ENCODE measurements at regions not wholly inside any gene's neighbourhood (a gene's known extent, or its start where the extent isn't known, plus 50 kb on each side); places are given as distances from the start of the nearest gene placed in this dataset.

- DNase-seq, result no peak
Measured at GRCh38 chr1:184882957-184883815, 91.1 kb downstream of the NIBAN1 start.

GRCh38 chr1:184881941-184882913, 92.1 kb downstream of the NIBAN1 start:
- peak; percentile 21 to 31 for DNase-seq

- no peak for DNase-seq
Measured at GRCh38 chr1:184879876-184880557, 94.3 kb downstream of the NIBAN1 start.

- no peak for DNase-seq
Measured at GRCh38 chr1:184878602-184879001, 95.7 kb downstream of the NIBAN1 start.

GRCh38 chr1:184878002-184878401, 96.3 kb downstream of the NIBAN1 start:
- no peak for DNase-seq

- DNase-seq, result peak; percentile 62 to 86
Measured at GRCh38 chr1:184876015-184876414, 98.3 kb downstream of the NIBAN1 start.

- no peak for DNase-seq
Measured at GRCh38 chr1:184875218-184875617, 99.1 kb downstream of the NIBAN1 start.

- no peak for DNase-seq
Measured at GRCh38 chr1:184870319-184870718, 104.0 kb downstream of the NIBAN1 start.

- peak in 1 of 2 donors; percentile 45 for DNase-seq
Measured at GRCh38 chr1:184867866-184868689, 106.2 kb downstream of the NIBAN1 start.

- DNase-seq, result peak in 1 of 2 donors; percentile 53
Measured at GRCh38 chr1:184866991-184867788, 107.1 kb downstream of the NIBAN1 start.

GRCh38 chr1:184866586-184866985, 107.7 kb downstream of the NIBAN1 start:
- DNase-seq, result no peak

- DNase-seq, result no peak
Measured at GRCh38 chr1:184865831-184866230, 108.5 kb downstream of the NIBAN1 start.

GRCh38 chr1:184861755-184862336, 107.2 kb upstream of the EDEM3 start:
- DNase-seq, result no peak

GRCh38 chr1:184860985-184861754, 106.5 kb upstream of the EDEM3 start:
- no peak for DNase-seq

- DNase-seq, result no peak
Measured at GRCh38 chr1:184860535-184860934, 105.9 kb upstream of the EDEM3 start.

GRCh38 chr1:184859381-184860105, 104.9 kb upstream of the EDEM3 start:
- DNase-seq, result no peak

GRCh38 chr1:184858288-184858687, 103.6 kb upstream of the EDEM3 start:
- no peak for DNase-seq

- DNase-seq, result peak; percentile 56 to 76
Measured at GRCh38 chr1:184854496-184855140, 100.0 kb upstream of the EDEM3 start.
